HL-60 (cell line): ENCODE measurements at regions not wholly inside any gene's neighbourhood (a gene's known extent, or its start where the extent isn't known, plus 50 kb on each side); places are given as distances from the start of the nearest gene placed in this dataset.

Experiments used
- DNase-seq, 2 experiments: peaks; one replicate each; pipeline ENCODE4 v3.0.0-alpha.2; 2010 to 2020; ENCODE audit warnings: low read depth in 1 of 2, low spot score in 1 of 2
- H3K27ac ChIP-seq: fragments of 250-450 bp; sonication (Bioruptor Pico); replicated peaks from 2 replicates; pipeline ENCODE4 v1.5.1; 2020; ENCODE audit warnings: mild to moderate bottlenecking, moderate library complexity
- H3K27me3 ChIP-seq: fragments of 250-450 bp; sonication (Bioruptor Pico); 2 replicates; pipeline ENCODE4 v1.5.1; 2021; ENCODE audit warnings: mild to moderate bottlenecking, moderate library complexity; ENCODE audit not compliant: insufficient read depth, poor library complexity, severe bottlenecking
- H3K4me3 ChIP-seq: replicated peaks from 2 replicates; pipeline ENCODE4 v1.5.1; 2011; ENCODE audit warnings: mild to moderate bottlenecking, control low read depth, low read length; ENCODE audit not compliant: insufficient read depth
- GABPA ChIP-seq: IDR thresholded peaks from 2 replicates; pipeline ENCODE4 v1.6.1; 2012; ENCODE audit warnings: low read depth
- POLR2AphosphoS5 ChIP-seq: IDR thresholded peaks from 2 replicates; pipeline ENCODE4 v1.6.1; 2012; ENCODE audit warnings: low read depth
- SPI1 ChIP-seq: IDR thresholded peaks from 2 replicates; pipeline ENCODE4 v1.6.1; 2012; ENCODE audit warnings: low read depth, mild to moderate bottlenecking, borderline replicate concordance
- TF ChIP-seq, protein P1 (sequence below): IDR thresholded peaks from one replicate; pipeline ENCODE4 v1.5.1; 2011; ENCODE audit warnings: low read length, control low read depth, inconsistent platforms; ENCODE audit not compliant: insufficient read depth
- TF ChIP-seq, protein P2 (sequence below): IDR thresholded peaks from 2 replicates; pipeline ENCODE4 v1.6.1; 2012; ENCODE audit warnings: low read depth; ENCODE audit not compliant: insufficient replicate concordance

DNA sequence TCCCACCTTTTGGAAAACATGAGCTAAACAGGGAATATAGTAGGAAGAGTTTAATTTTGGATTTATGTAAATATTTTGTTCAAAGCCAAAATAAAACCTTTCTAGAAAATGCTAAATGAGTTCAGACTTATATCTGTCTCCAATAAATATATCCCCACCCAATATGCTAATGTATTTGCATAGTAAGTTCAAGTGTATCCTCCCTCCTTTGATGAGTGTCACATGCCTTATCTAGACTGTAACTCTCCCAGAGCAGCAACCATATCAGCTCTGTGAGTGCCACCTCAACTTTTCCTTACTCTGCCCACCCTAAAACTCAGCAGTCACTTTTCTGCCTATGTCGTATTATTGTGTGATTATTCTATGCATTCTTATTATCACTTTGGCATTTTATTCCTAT lies 516.1 kb upstream of the NR3C2 start:
- Histone ChIP-seq H3K4me3 (no peak overlapping the region), H3K27me3 (no peaks in the 10 kb centered on the region), H3K27ac (no peak overlapping the region)
- TF ChIP-seq GABPA = no peak
- TF ChIP-seq POLR2AphosphoS5 = no peak
- TF ChIP-seq, protein P1, sequence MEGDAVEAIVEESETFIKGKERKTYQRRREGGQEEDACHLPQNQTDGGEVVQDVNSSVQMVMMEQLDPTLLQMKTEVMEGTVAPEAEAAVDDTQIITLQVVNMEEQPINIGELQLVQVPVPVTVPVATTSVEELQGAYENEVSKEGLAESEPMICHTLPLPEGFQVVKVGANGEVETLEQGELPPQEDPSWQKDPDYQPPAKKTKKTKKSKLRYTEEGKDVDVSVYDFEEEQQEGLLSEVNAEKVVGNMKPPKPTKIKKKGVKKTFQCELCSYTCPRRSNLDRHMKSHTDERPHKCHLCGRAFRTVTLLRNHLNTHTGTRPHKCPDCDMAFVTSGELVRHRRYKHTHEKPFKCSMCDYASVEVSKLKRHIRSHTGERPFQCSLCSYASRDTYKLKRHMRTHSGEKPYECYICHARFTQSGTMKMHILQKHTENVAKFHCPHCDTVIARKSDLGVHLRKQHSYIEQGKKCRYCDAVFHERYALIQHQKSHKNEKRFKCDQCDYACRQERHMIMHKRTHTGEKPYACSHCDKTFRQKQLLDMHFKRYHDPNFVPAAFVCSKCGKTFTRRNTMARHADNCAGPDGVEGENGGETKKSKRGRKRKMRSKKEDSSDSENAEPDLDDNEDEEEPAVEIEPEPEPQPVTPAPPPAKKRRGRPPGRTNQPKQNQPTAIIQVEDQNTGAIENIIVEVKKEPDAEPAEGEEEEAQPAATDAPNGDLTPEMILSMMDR = no peak
- TF ChIP-seq, protein P2, sequence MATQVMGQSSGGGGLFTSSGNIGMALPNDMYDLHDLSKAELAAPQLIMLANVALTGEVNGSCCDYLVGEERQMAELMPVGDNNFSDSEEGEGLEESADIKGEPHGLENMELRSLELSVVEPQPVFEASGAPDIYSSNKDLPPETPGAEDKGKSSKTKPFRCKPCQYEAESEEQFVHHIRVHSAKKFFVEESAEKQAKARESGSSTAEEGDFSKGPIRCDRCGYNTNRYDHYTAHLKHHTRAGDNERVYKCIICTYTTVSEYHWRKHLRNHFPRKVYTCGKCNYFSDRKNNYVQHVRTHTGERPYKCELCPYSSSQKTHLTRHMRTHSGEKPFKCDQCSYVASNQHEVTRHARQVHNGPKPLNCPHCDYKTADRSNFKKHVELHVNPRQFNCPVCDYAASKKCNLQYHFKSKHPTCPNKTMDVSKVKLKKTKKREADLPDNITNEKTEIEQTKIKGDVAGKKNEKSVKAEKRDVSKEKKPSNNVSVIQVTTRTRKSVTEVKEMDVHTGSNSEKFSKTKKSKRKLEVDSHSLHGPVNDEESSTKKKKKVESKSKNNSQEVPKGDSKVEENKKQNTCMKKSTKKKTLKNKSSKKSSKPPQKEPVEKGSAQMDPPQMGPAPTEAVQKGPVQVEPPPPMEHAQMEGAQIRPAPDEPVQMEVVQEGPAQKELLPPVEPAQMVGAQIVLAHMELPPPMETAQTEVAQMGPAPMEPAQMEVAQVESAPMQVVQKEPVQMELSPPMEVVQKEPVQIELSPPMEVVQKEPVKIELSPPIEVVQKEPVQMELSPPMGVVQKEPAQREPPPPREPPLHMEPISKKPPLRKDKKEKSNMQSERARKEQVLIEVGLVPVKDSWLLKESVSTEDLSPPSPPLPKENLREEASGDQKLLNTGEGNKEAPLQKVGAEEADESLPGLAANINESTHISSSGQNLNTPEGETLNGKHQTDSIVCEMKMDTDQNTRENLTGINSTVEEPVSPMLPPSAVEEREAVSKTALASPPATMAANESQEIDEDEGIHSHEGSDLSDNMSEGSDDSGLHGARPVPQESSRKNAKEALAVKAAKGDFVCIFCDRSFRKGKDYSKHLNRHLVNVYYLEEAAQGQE = no peak
- TF ChIP-seq SPI1 = no peak
- DNase-seq = no peak

DNA sequence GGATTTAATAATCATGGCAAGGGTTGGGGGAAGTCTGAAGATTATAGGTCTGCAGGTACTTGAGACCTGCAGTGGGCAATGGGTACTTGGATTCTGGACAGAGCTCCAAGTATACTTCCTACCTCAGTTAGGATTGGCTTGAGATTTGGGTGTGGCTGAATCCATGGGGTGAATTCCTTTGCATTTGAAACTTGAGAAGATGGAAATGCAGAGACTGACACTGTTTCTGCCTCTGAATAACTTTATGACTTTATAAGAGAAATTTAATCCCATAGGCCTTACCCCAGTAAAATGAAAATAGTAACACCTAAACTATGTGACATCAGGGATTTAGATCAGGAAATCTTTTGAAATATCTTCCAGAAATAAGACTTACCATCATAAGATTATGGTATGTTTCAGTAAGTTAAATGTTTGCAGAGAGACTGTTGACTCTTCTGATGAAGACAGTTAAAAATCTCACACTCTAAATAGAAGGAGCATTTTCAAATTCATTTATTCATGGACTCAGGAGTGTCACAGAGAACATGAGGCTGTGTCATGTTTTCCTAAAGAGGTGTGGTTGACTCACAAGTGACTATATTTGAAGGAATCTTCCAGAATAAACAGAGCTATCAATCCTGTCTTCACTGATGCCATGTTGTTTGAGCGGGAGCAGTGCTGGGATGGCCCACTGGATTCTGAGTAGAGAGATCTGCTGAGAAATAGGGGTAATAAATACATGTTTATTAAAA lies 513.5 kb upstream of the NR3C2 start:
- no peaks in the 10 kb centered on the region for H3K27me3 ChIP-seq
- TF ChIP-seq SPI1 = no peak
- no peak for TF ChIP-seq GABPA
- no peak for TF ChIP-seq POLR2AphosphoS5
- TF ChIP-seq, protein P1 = no peak
- TF ChIP-seq, protein P2 = no peak
- no peak overlapping the region for H3K4me3 ChIP-seq
- DNase-seq = no peak
- no peak overlapping the region for H3K27ac ChIP-seq

DNA sequence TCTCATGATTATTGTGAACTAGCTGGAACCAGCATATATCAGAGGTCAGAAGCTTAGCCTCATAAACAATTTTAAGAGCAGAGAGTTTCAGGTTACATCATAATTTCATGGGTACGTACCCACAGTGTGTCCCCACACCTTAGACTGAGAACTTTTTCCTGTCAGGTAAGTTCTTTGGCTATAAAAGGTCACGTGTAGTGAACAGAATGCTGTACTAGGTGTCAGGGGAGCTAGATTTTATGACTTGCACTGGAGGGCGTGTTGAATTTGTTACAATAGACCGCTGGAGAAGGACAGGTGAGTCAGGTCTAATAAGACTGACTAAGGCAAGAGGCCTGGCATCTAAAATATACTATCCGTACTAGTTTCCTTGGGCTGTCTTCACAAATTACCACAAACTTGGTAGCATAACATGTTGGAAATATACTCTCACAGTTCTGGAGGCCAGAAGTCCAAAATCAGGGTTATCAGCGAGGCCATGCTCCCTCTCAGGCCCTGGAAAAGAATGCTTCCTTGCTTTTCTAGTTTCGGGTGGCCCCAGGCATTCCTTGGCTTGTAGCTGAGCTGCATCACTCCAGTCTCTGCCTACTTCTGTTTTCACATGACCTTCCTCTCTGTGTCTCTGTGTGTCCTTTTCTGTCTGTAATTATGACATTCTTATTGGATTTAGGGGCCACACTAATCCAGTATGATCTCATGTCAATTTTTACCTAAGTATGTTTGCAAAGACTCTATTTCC lies 512.0 kb upstream of the NR3C2 start:
- TF ChIP-seq, protein P2 = no peak
- TF ChIP-seq, protein P1 = no peak
- TF ChIP-seq POLR2AphosphoS5 = no peak
- no peak for TF ChIP-seq SPI1
- TF ChIP-seq GABPA = no peak
- H3K27ac ChIP-seq = no peak overlapping the region
- no peaks in the 10 kb centered on the region for H3K27me3 ChIP-seq
- H3K4me3 ChIP-seq = no peak overlapping the region
- DNase-seq = no peak
